ENCODE measurements at regions not wholly inside any gene's neighbourhood (a gene's known extent, or its start where the extent isn't known, plus 50 kb on each side); places are given as distances from the start of the nearest gene placed in this dataset.

- TF ChIP-seq CTCF (conservative IDR thresholded peaks at IDR 0.05; ENCODE audit: low read length): no peak
- TF ChIP-seq EZH2phosphoT487 (IDR thresholded peaks at IDR 0.05; ENCODE audit: borderline replicate concordance, low read depth, low read length): no peak
These were observed 137.7 kb upstream of the PTBP2 start for GRCh38 chr1:96583903-96584302.

All from OCI-LY7 (cell line).